Liver (tissue), 3 donors: ENCODE measurements at regions not wholly inside any gene's neighbourhood (a gene's known extent, or its start where the extent isn't known, plus 50 kb on each side); places are given as distances from the start of the nearest gene placed in this dataset.

Experiments used
- ATF3 ChIP-seq: IDR thresholded peaks from 2 replicates; pipeline ENCODE4 v1.6.1; 2016; ENCODE audit warnings: antibody characterized with exemption
- CTCF ChIP-seq: fragments of 150-350 bp; IDR thresholded peaks from 2 replicates; pipeline ENCODE4 v1.5.1; 2017; ENCODE audit warnings: improper control_type of control experiment, low read depth, low read length; ENCODE audit not compliant: missing input control
- FOXA2 ChIP-seq: IDR thresholded peaks from 2 replicates; pipeline ENCODE4 v1.6.1; 2016; ENCODE audit warnings: antibody characterized with exemption
- MAX ChIP-seq: IDR thresholded peaks from 2 replicates; pipeline ENCODE4 v1.6.1; 2016; ENCODE audit warnings: antibody characterized with exemption
- RAD21 ChIP-seq, 2 donors: IDR thresholded peaks; 2 replicates each; pipeline ENCODE4 v1.6.1; 2016; ENCODE audit warnings: antibody characterized with exemption in 2 of 2, mild to moderate bottlenecking in 2 of 2
- REST ChIP-seq: IDR thresholded peaks from 2 replicates; pipeline ENCODE4 v1.6.1; 2016; ENCODE audit warnings: antibody characterized with exemption, mild to moderate bottlenecking
- RXRA ChIP-seq, 2 donors: IDR thresholded peaks; 2 replicates each; pipeline ENCODE4 v1.6.1; 2017 to 2018; ENCODE audit warnings: antibody characterized with exemption in 2 of 2, mild to moderate bottlenecking in 1 of 2
- SP1 ChIP-seq: IDR thresholded peaks from 2 replicates; pipeline ENCODE4 v1.6.1; 2018; ENCODE audit warnings: antibody characterized with exemption, mild to moderate bottlenecking
- TAF1 ChIP-seq: conservative IDR thresholded peaks from 2 replicates; pipeline ENCODE4 v1.6.1; 2016; ENCODE audit warnings: antibody characterized with exemption, mild to moderate bottlenecking
- YY1 ChIP-seq: IDR thresholded peaks from 2 replicates; pipeline ENCODE4 v1.6.1; 2016; ENCODE audit warnings: antibody characterized with exemption, mild to moderate bottlenecking
- ZBTB33 ChIP-seq: IDR thresholded peaks from 2 replicates; pipeline ENCODE4 v1.6.1; 2016; ENCODE audit warnings: antibody characterized with exemption
- donor health status: healthy.
- donor health status: healthy.

- TF ChIP-seq CTCF (no peak), REST (no peak), TAF1 (no peak), ATF3 (no peak), SP1 (no peak), FOXA2 (no peak), YY1 (no peak), RAD21 (IDR thresholded peaks at IDR 0.05) (no peak), MAX (no peak), RXRA (IDR thresholded peaks at IDR 0.05) (no peak), ZBTB33 (no peak)
These were observed 180.2 kb upstream of the EGFLAM start for GRCh38 chr5:38078161-38078560.
